ENCODE measurements at regions not wholly inside any gene's neighbourhood (a gene's known extent, or its start where the extent isn't known, plus 50 kb on each side); places are given as distances from the start of the nearest gene placed in this dataset.

DNA sequence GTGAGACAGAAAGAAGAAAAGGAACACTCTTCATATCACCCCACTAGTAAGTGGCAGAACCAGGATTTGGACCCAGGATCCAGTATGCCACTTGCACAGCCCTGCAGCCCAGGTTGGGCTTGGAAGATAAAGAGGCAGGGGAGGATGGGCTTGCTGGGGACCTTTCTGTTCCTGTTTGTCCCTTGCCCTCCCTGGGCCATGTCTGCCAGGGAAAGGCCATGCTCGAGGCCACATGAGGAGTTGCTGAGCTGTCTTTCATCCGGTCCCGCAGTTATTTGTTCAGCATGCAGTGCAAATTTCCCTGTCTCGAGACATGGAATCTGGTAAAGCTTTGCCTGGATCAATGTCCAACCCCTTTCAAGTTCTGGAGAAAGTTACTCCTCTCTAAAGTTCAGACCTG lies 116.0 kb upstream of the MRPS22 start (continued):
- TF ChIP-seq TP53 (CRISPR knock-in tag; conservative IDR thresholded peaks at IDR 0.05): no peak
- TF ChIP-seq XBP1 (CRISPR knock-in tag; IDR thresholded peaks at IDR 0.05): no peak
- TF ChIP-seq CC2D1A (CRISPR knock-in tag; IDR thresholded peaks at IDR 0.05): no peak
- TF ChIP-seq, protein P1, sequence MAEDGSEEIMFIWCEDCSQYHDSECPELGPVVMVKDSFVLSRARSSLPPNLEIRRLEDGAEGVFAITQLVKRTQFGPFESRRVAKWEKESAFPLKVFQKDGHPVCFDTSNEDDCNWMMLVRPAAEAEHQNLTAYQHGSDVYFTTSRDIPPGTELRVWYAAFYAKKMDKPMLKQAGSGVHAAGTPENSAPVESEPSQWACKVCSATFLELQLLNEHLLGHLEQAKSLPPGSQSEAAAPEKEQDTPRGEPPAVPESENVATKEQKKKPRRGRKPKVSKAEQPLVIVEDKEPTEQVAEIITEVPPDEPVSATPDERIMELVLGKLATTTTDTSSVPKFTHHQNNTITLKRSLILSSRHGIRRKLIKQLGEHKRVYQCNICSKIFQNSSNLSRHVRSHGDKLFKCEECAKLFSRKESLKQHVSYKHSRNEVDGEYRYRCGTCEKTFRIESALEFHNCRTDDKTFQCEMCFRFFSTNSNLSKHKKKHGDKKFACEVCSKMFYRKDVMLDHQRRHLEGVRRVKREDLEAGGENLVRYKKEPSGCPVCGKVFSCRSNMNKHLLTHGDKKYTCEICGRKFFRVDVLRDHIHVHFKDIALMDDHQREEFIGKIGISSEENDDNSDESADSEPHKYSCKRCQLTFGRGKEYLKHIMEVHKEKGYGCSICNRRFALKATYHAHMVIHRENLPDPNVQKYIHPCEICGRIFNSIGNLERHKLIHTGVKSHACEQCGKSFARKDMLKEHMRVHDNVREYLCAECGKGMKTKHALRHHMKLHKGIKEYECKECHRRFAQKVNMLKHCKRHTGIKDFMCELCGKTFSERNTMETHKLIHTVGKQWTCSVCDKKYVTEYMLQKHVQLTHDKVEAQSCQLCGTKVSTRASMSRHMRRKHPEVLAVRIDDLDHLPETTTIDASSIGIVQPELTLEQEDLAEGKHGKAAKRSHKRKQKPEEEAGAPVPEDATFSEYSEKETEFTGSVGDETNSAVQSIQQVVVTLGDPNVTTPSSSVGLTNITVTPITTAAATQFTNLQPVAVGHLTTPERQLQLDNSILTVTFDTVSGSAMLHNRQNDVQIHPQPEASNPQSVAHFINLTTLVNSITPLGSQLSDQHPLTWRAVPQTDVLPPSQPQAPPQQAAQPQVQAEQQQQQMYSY (CRISPR knock-in tag; IDR thresholded peaks at IDR 0.05): no peak
- TF ChIP-seq, protein P2, sequence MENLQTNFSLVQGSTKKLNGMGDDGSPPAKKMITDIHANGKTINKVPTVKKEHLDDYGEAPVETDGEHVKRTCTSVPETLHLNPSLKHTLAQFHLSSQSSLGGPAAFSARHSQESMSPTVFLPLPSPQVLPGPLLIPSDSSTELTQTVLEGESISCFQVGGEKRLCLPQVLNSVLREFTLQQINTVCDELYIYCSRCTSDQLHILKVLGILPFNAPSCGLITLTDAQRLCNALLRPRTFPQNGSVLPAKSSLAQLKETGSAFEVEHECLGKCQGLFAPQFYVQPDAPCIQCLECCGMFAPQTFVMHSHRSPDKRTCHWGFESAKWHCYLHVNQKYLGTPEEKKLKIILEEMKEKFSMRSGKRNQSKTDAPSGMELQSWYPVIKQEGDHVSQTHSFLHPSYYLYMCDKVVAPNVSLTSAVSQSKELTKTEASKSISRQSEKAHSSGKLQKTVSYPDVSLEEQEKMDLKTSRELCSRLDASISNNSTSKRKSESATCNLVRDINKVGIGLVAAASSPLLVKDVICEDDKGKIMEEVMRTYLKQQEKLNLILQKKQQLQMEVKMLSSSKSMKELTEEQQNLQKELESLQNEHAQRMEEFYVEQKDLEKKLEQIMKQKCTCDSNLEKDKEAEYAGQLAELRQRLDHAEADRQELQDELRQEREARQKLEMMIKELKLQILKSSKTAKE (CRISPR knock-in tag; IDR thresholded peaks at IDR 0.05; ENCODE audit: borderline replicate concordance): no peak
- no peak for TF ChIP-seq ZNF329 (CRISPR knock-in tag; IDR thresholded peaks at IDR 0.05; ENCODE audit: low read depth)

DNA sequence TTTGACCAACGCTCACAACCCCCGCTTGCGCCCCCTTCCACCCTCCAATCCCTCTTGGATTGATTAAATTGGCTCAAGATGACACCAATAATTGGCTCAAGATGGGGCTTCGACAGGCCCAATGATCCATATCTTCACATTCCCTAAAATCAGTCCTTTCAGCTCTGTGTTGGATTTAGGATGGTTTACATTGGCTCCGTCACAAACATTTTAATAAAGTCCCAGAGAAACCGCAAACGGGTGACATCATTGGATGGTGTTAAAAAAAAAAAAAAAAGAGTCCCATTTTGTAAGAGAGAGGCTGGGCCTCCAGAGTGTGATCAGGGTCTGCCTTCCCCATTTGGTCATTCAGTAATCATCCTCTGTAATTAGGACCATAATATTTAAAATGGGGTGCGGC lies 113.4 kb upstream of the MRPS22 start:
- 71% methylated on average over 8 of the region's 8 CpGs for WGBS (ENCODE audit: low lambda C conversion rate)
- DNase-seq (ENCODE audit: low spot score) (no peak), FAIRE-seq (no peak), ATAC-seq (no peak)
- intact Hi-C loops (cut with micrococcal nuclease; ENCODE audit: unreplicated experiment) (no loop called here), in situ Hi-C loops (cut with HindIII; ENCODE audit: extremely low pct_ligation_motif_present, low pct_unique_long_range_greater_than_20kb) (no loop called here)
- Histone ChIP-seq H2AFZ (ENCODE audit: low read length) (no peak overlapping the region), H3K36me3 (replicated peaks in 1 of 2; ENCODE audit: control insufficient read depth in 1 of 2, insufficient read depth in 2 of 2, low read length in 2 of 2) (no peaks in the 10 kb centered on the region), H3K27me3 (ENCODE audit: control insufficient read depth in 1 of 2, insufficient read depth in 2 of 2, low read length in 2 of 2) (no peaks in the 10 kb centered on the region), H3K4me2 (ENCODE audit: low read depth, low read length) (no peak overlapping the region), H3K4me1 (ENCODE audit: insufficient read depth, low read length) (peaks cover 6% of the 10 kb centered on the region; the same call in 1 of the 2 replicates), H3K9me3 (ENCODE audit: low read length) (no peaks in the 10 kb centered on the region), H4K20me1 (ENCODE audit: insufficient read depth, low read length) (no peaks in the 10 kb centered on the region), H3K27ac (ENCODE audit: extremely low read length, insufficient read depth, low read length) (no peak overlapping the region), H3K79me2 (ENCODE audit: insufficient read depth, low read length) (no peaks in the 10 kb centered on the region), H3K4me3 (replicated peaks in 1 of 3; ENCODE audit: insufficient read depth in 1 of 3, low read depth in 2 of 3, low read length in 3 of 3) (no peak overlapping the region), H3K9ac (ENCODE audit: insufficient read depth, low read depth, low read length) (no peak overlapping the region)
- no TSS peak for BruUV-seq (replicated peaks)
- ChIA-PET CTCF (ENCODE audit: low intra/inter-chr PET ratio, low total read pairs) (no interaction called here), POLR2A (no interaction called here)
- TF ChIP-seq ZNF235 (CRISPR knock-in tag; IDR thresholded peaks at IDR 0.05; ENCODE audit: borderline replicate concordance): no peak
- TF ChIP-seq ZNF747 (CRISPR knock-in tag; IDR thresholded peaks at IDR 0.05; ENCODE audit: borderline replicate concordance): no peak
- no peak for TF ChIP-seq KLF6 (CRISPR knock-in tag; IDR thresholded peaks at IDR 0.05)
- TF ChIP-seq ZNF33A (CRISPR knock-in tag; IDR thresholded peaks at IDR 0.05; ENCODE audit: borderline replicate concordance): no peak
- no peak for TF ChIP-seq CHD2 (IDR thresholded peaks at IDR 0.05; ENCODE audit: low read depth, low read length)
- no peak for TF ChIP-seq TBX3 (IDR thresholded peaks at IDR 0.05; ENCODE audit: borderline replicate concordance)
- TF ChIP-seq ZNF296 (CRISPR knock-in tag; conservative IDR thresholded peaks at IDR 0.05): no peak
- TF ChIP-seq MTF2 (CRISPR knock-in tag; IDR thresholded peaks at IDR 0.05; ENCODE audit: borderline replicate concordance): no peak
- TF ChIP-seq ZNF160 (CRISPR knock-in tag; IDR thresholded peaks at IDR 0.05): no peak
- TF ChIP-seq, protein P3, sequence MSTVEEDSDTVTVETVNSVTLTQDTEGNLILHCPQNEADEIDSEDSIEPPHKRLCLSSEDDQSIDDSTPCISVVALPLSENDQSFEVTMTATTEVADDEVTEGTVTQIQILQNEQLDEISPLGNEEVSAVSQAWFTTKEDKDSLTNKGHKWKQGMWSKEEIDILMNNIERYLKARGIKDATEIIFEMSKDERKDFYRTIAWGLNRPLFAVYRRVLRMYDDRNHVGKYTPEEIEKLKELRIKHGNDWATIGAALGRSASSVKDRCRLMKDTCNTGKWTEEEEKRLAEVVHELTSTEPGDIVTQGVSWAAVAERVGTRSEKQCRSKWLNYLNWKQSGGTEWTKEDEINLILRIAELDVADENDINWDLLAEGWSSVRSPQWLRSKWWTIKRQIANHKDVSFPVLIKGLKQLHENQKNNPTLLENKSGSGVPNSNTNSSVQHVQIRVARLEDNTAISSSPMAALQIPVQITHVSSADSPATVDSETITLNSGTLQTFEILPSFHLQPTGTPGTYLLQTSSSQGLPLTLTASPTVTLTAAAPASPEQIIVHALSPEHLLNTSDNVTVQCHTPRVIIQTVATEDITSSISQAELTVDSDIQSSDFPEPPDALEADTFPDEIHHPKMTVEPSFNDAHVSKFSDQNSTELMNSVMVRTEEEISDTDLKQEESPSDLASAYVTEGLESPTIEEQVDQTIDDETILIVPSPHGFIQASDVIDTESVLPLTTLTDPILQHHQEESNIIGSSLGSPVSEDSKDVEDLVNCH (CRISPR knock-in tag; IDR thresholded peaks at IDR 0.05): no peak
